Colon (tissue), 2 donors: ENCODE measurements at regions not wholly inside any gene's neighbourhood (a gene's known extent, or its start where the extent isn't known, plus 50 kb on each side); places are given as distances from the start of the nearest gene placed in this dataset.

ENCODE experiments used
- FAIRE-seq: peaks from 2 replicates; lab custom pipeline; 2012; peaks lifted over from hg19 to GRCh38; lab: Jason Lieb, UNC
- donor health status: control.
- donor health status: control.

GRCh38 chr3:164235289-164236028, 842.8 kb downstream of the SI start:
- FAIRE-seq = no peak

GRCh38 chr3:164233951-164234350, 844.3 kb downstream of the SI start:
- FAIRE-seq = no peak

DNA sequence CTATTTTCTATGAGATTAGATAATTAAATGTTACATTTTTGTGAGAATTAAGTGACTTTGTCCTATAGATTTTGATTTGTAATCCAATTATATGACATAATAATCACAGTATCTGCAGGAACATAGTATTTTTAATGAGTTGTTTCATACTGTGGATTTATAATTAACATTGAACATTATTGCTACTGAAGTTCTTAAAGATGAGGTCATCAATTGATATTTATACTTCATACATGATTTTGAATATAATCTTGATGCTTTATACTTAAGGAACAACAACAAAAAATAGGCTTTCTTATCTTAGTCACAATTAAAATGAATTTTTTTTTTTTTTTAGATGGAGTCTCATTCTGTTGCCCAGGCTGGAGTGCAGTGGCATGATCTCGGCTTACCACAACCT, 846.6 kb downstream of the SI start:
- FAIRE-seq = no peak

DNA sequence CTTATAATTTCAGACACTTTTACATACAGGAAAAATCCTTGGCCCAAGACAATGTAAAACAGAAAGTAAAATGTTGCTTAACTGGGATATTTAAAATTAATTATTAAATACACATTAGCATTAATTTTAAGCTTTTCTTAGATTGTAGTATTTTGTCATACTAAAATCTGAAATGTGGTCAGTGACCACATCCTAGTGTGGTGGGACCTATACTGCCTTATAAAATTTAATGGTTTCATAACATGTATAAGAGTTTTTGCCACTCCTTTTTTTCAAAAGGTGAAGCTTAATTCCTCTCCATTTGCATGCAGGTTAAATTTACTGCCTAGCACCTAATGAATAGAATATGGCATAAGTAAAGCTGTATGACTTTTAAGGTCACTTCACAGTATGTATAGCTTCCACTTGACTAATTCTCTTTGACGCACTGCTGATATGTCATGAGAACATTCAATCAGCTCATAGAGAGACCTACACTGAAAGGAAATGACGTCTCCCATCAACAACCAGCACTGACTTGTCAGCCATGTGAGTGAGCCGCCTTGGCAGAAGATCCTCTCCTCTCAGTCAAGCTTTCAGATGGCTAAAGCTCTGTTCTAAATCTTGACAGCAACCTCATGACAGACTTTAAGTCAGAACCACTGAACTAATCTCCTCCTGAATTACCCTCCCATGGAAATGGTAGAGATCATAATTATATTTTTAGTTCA, 847.8 kb downstream of the SI start:
- no peak for FAIRE-seq

DNA sequence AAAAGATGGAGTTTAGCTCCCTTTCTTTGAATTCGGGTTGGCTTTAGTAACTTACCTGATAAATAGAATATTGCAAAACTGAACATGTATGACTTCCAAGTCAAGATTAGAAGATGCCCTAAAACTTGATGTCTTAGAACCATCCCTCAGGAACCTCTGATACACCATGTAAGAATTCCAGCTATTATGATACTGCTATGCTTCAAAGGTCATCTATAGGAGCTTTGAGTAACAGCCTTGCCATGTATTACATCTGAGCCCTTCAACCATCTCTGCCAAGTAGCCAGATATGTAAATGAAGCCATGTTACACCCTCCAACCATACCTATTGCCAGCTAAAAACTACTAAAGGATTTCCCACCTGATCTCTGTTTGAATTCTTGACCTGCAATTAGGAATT, 854.2 kb downstream of the SI start:
- no peak for FAIRE-seq

GRCh38 chr3:164222197-164222596, 856.1 kb downstream of the SI start:
- no peak for FAIRE-seq

GRCh38 chr3:164221297-164221696, 857.0 kb downstream of the SI start:
- no peak for FAIRE-seq

GRCh38 chr3:164209363-164209762, 868.9 kb downstream of the SI start:
- no peak for FAIRE-seq

DNA sequence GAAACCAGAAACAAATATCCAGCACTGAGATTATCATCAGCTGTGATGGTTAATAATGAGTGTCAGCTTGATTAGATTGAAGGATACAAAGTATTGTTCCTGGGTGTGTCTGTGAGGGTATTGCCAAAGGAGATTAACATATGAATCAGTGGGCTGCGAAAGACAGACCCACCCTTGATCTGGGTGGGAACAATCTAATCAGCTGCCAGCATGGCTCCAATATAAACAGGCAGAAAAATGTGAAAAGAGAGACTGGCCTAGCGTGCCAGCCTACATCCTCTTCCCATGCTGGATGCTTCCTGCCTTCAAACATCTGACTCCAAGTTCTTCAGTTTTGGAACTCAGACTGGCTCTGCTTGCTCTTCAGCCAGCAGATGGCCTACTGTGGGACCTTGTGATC, 869.5 kb downstream of the SI start:
- FAIRE-seq = no peak

DNA sequence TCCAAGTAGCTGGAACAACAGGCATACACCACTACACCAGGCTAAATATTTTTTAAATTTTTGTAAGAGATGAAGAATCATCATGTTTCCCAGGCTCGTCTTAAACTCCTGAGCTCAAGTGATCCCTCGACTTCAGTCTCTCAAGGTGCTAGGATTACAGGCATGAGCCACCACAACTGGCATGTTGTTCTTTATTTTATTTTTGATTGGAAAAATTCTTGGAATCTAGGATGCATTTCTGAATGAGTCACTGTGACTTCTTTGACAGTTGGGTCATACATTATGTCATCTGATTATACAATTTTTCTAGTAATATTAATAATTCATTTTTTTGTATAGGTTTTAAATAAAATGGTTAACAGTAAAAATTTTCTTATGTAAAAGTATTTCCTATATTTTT, 870.2 kb downstream of the SI start:
- no peak for FAIRE-seq

- no peak for FAIRE-seq
Observed at GRCh38 chr3:164200053-164200823, 878.1 kb downstream of the SI start.

DNA sequence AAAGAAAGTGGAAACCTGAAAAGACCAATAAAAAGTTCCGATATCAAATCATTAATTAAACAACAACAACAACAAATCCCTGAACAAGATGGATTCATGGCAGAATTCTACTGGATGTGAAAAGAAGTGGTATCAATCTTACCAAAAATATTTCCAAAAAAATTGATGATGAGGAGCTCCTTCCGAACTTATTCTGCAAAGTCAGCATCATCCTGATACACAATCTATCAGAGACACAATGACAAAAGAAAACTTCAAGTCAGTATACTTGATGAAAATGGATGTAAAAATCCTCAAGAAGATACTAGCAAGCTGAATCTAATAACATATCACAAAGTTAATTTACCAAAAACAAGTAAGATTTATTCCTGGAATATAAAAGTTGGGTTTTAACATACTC, 881.8 kb downstream of the SI start:
- FAIRE-seq = no peak

DNA sequence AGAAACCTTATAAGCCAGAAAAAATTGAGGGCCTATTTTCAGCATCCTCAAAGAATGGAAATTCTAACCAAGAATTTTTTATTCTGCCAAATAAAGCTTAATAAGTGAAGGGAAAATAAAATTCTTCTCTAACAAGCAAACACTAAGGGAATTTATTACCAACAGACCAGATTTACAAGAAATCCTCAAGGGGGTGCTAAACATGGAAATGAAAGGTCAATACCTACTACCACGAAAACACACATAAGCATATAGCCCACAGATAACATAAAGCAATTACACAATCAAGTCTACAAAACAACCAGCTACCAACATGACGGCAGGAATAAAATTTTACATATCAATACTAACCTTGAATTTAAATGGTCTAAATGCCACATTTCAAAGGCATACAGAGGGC, 883.5 kb downstream of the SI start:
- no peak for FAIRE-seq

DNA sequence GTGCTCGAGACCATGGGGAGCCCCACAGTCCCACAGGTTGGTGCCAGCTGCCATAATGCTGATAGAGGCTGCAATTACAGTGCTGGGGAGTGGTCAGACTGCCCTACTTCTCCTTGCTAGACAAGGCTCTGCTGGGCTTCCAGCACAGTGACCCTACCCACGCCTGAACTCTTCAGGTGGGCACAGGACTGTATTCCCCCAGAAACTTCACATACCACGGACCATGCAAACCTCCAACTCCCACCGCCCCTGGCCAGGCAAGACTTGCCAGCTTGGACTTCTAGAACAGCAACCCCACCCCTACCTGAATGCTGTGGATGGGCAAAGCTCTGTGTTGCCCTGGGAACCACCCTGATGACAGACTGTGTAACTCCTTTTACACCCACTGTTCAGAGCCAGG, 885.3 kb downstream of the SI start:
- no peak for FAIRE-seq

- no peak for FAIRE-seq
Observed at GRCh38 chr3:164190566-164190965, 887.7 kb downstream of the SI start.

DNA sequence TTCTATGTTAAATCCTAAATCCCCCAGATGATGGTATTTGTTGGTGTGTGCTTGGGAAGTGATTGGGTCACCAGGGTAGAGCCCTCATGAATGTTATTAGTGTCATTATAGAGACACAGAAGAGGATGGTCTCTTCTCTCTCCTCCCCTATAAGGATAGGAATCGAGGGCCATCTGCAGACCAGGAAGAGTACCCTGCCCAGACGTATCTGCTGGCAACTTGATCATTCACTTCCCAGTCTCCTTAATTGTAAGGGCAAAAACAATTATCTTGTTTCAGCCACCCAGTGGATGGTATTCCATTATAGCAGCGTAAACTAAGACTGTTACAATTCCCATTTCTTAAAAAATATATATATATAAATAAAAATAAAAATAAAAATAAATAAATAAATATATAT, 892.2 kb downstream of the SI start:
- FAIRE-seq = no peak

GRCh38 chr3:164179110-164179774, 899.1 kb downstream of the SI start:
- no peak for FAIRE-seq

DNA sequence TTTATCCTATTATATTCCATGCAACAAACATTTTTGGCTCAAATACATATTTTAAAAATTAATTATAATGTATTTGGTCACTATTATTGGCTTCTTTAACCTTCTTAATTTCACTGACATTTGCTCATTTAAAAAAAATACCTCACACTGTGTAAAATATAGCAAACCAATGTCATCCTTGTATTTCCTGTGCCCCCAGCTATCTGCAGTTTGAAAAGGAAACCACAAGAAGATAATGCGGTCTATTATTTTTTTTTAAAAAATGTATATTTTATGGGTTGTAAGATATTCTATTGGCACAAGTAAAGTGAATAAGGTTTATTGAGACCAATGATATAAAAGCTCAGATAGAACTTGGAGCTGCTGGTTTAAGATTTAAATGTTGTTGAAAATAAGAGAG, 904.2 kb downstream of the SI start:
- FAIRE-seq = no peak

GRCh38 chr3:164155400-164155799, 922.9 kb downstream of the SI start:
- no peak for FAIRE-seq

GRCh38 chr3:164144824-164145223, 933.5 kb downstream of the SI start:
- no peak for FAIRE-seq

DNA sequence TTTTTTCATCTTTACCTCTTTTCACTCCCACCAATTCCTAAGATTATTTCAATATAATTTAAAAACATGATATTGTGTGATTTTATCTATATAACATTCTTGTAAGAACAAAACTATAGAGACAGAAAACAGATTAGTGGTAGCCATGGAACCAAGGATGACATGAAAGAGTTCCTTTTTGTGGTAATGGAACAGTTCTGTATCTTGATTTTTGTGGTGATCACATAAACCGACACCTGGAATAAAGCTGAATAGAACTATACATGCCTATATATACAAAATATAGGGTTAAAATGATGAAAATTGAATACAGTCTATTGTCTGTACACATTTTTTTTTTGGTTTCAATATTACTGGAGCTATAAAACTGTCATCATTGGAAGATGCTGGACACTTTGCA, 945.4 kb downstream of the SI start:
- no peak for FAIRE-seq
